ENCODE measurements at regions not wholly inside any gene's neighbourhood (a gene's known extent, or its start where the extent isn't known, plus 50 kb on each side); places are given as distances from the start of the nearest gene placed in this dataset.

GRCh38 chr2:51404226-51404625, 372.3 kb upstream of the NRXN1 start:
- TF ChIP-seq EZH2 (IDR thresholded peaks at IDR 0.05; ENCODE audit: low read length) (no peak), CTCF (optimal IDR thresholded peaks at IDR 0.05 in 1 of 3, IDR thresholded peaks at IDR 0.05 in 1 of 3, conservative IDR thresholded peaks at IDR 0.05 in 1 of 3; ENCODE audit: extremely low read depth in 1 of 3, insufficient read depth in 2 of 3, low read length in 3 of 3) (no peak)
